Central memory CD8-positive, alpha-beta T cell (primary cell): ENCODE measurements at regions not wholly inside any gene's neighbourhood (a gene's known extent, or its start where the extent isn't known, plus 50 kb on each side); places are given as distances from the start of the nearest gene placed in this dataset.

Source experiments
- ATAC-seq: fragments of 150-1000 bp; cut with Tn5 transposase; replicated peaks from 2 replicates; pipeline ENCODE4 v1.10.0; 2022; ENCODE audit warnings: mild to moderate bottlenecking, moderate FRiP score, moderate number of reproducible peaks; ENCODE audit not compliant: poor library complexity, severe bottlenecking; ENCODE audit errors: extremely low read depth
- DNase-seq, 2 donors: peaks; one replicate each; pipeline ENCODE4 v3.0.0; 2021; ENCODE audit warnings: low spot score in 2 of 2
- H3K27ac Mint-ChIP-seq: one replicate; pipeline ENCODE4 v1.8.0; 2022; ENCODE audit warnings: low read depth, mild to moderate bottlenecking, moderate library complexity, mixed read lengths
- H3K27me3 Mint-ChIP-seq: one replicate; pipeline ENCODE4 v1.8.0; 2022; ENCODE audit warnings: mixed read lengths
- H3K36me3 Mint-ChIP-seq: one replicate; pipeline ENCODE4 v1.8.0; 2022; ENCODE audit warnings: mild to moderate bottlenecking, moderate library complexity, mixed read lengths; ENCODE audit not compliant: insufficient read depth
- H3K4me1 Mint-ChIP-seq: one replicate; pipeline ENCODE4 v1.8.0; 2022; ENCODE audit warnings: mixed read lengths
- H3K4me3 Mint-ChIP-seq: one replicate; pipeline ENCODE4 v1.8.0; 2022; ENCODE audit warnings: mild to moderate bottlenecking, moderate library complexity, mixed read lengths
- H3K9me3 Mint-ChIP-seq: one replicate; pipeline ENCODE4 v1.8.0; 2022; ENCODE audit warnings: mixed read lengths

DNA sequence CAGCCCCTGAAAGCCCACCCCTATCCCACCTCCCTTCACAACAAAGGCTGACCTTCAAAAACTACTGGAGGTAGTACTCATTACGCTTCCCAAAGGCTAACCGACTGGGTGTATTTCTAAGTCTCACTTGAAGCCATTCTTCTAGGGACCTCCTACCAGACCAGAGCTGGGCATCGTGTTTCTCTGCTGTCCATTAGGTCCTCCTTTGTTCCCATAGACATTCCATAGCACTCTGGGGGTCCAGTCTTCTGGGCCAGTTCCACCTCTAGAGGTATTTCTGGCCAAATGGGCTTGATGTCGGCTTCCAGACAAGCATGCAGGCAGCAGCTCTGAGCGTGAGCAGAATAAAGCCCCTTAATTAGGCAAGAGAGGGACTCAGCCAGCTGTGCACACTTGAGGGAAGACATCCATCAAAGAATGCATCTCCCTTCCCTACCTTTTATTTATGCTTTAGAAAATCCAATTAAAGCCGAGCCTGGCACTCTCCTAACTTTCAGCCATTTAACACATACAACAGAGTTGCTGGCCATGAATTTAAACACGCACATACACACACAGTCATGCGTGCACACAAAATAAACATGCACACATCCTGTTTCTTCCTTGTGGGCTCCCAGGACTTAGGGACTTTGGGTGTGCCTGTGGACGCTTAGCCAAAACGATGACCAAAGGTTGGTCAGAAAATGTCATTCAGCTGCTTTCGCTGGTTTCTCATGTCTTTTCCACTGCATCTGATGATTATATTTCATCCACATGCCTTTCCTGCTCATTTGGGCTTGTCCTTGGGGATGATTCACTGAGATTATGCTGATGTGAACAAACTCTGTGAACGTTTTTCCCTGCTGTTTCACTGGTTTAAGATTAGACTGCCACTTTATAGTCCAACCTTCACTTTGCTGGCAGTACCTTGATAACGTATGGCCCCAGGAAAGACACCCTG lies 362.0 kb upstream of the NFE2L3 start:
- no peaks in the 10 kb centered on the region for H3K9me3 Mint-ChIP-seq
- H3K27me3 Mint-ChIP-seq: peaks cover 64% of the 10 kb centered on the region
- no peak overlapping the region for H3K27ac Mint-ChIP-seq
- H3K36me3 Mint-ChIP-seq: no peaks in the 10 kb centered on the region
- H3K4me1 Mint-ChIP-seq: no peaks in the 10 kb centered on the region
- ATAC-seq (no peak), DNase-seq (no peak)
- H3K4me3 Mint-ChIP-seq: no peak overlapping the region

DNA sequence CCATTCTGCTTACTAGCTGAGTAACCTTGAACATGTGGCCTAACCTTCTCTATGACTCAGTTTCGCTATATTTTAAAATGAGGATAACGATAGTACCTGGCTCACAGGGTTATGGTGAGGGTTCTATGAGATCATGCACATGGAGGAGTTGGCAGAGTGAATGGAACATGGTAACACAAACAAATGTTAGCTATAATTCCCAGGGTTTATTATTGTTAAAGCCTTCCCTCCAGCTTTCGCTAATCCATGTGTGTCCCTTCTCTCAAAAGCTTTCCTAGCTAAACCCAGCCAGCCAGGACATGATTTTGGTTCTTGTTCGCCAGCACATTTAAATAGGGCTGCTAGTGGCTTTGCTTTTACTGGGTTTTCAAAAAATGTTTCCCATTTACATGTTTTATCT lies 361.0 kb upstream of the NFE2L3 start:
- Mint-ChIP-seq H3K9me3 (no peaks in the 10 kb centered on the region), H3K27me3 (peaks cover 58% of the 10 kb centered on the region), H3K4me3 (no peak overlapping the region), H3K27ac (no peak overlapping the region), H3K4me1 (no peaks in the 10 kb centered on the region), H3K36me3 (no peaks in the 10 kb centered on the region)
- ATAC-seq (no peak), DNase-seq (no peak)

DNA sequence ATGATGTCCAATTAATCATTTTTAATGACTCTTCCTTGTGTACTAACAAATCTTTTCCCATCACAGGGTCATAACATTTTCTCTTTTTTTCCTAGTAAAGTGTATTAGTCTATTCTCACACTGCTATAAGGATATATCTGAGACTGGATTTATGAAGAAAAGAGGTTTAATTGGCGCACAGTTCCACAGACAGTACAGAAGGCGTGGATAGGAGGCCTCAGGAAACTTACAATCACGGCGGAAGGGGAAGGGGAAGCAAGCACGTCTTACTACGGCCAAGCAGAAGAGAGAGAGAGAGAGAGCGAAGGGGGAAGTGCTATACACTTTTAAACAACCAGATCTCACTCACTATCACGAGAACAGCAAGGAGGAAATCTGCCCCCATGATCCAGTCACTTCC lies 359.4 kb upstream of the NFE2L3 start:
- peaks cover 56% of the 10 kb centered on the region for H3K27me3 Mint-ChIP-seq
- no peaks in the 10 kb centered on the region for H3K9me3 Mint-ChIP-seq
- H3K36me3 Mint-ChIP-seq: no peaks in the 10 kb centered on the region
- ATAC-seq (no peak), DNase-seq (no peak)
- H3K4me3 Mint-ChIP-seq: no peak overlapping the region
- no peak overlapping the region for H3K27ac Mint-ChIP-seq
- no peaks in the 10 kb centered on the region for H3K4me1 Mint-ChIP-seq

DNA sequence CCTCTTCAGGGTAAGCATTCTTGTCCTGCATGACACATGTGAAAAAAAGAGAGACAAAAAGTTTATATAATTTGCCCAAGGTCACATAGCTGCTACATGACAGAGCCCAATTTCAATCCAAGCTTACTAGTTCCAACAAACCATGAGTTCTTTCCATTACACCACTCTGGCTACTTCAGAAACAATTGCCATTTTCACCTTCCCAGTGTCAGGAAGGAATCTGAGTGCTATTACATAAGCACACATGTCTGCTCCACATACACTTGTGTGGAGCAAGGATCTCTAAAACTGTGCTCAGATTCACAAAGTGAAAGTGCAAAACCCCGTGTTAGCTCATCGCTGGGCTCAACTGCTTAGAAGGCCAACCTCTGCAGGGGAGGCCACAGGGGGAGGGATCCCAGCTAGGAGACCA lies 356.2 kb upstream of the NFE2L3 start:
- ATAC-seq (no peak), DNase-seq (no peak)
- H3K4me1 Mint-ChIP-seq: no peaks in the 10 kb centered on the region
- no peak overlapping the region for H3K4me3 Mint-ChIP-seq
- no peak overlapping the region for H3K27ac Mint-ChIP-seq
- H3K27me3 Mint-ChIP-seq: peaks cover 56% of the 10 kb centered on the region
- H3K36me3 Mint-ChIP-seq: no peaks in the 10 kb centered on the region
- H3K9me3 Mint-ChIP-seq: no peaks in the 10 kb centered on the region

DNA sequence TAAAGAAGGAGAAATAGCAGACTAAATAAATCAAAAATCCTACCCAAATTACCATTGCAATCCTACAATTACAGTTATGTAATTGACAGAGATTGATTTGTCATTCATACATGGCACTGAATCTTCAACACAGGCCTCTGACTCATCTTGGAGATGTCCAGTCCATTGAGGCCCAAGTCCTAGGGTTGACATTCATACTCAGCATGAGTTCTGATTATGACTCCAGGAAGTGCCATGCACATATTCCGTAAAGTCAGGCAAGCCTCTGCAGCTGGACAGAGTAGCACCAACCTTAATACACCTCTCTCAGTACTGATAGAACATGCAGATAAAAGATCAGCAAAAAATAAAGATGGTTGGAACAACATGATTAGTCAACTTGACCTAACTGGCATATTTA lies 353.7 kb upstream of the NFE2L3 start:
- Mint-ChIP-seq H3K27me3 (peaks cover 58% of the 10 kb centered on the region), H3K27ac (no peak overlapping the region), H3K4me1 (no peaks in the 10 kb centered on the region), H3K9me3 (no peaks in the 10 kb centered on the region), H3K4me3 (no peak overlapping the region), H3K36me3 (no peaks in the 10 kb centered on the region)
- no peak for DNase-seq
- no peak for ATAC-seq

DNA sequence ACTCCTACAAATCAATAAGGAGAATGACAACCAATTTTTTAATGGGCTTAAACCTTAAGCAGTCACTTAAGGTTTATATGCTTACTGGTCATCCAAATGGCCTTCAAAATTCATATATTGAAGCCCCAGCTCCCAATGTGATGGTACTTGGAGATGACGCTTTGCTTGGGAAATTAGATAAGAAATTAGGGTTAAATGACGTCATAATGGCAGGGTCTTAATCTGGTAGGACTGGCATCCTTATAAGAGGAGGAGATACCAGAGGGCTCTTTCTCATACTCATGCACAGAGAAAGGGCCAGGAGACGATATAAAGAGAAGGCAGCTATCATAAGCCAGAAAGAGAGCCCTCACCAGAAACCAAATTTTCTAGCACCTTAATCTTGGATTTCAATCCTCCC lies 350.8 kb upstream of the NFE2L3 start:
- peaks cover 2% of the 10 kb centered on the region for H3K36me3 Mint-ChIP-seq
- H3K9me3 Mint-ChIP-seq: no peaks in the 10 kb centered on the region
- H3K27me3 Mint-ChIP-seq: peaks cover 62% of the 10 kb centered on the region
- H3K4me1 Mint-ChIP-seq: no peaks in the 10 kb centered on the region
- DNase-seq: no peak
- no peak overlapping the region for H3K27ac Mint-ChIP-seq
- ATAC-seq: no peak
- H3K4me3 Mint-ChIP-seq: no peak overlapping the region

DNA sequence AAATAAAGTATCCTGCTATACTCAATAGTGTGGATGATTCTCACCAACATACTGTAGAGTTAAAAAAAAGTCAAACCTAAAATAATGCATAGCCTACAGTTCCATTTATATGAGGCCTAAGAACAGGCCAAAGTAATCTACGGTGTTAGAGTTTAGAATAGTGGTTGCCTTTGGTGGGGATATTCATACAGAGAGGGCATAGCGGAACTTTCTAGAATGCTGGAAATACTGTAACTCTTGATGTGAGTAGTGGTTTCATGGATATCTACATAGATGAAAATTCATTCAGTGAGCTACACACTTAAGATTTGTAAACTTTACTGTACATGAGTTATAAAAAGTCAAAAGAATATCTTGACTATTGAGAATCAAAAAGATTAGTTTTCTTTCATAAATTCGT lies 349.9 kb upstream of the NFE2L3 start:
- no peak overlapping the region for H3K4me3 Mint-ChIP-seq
- H3K27ac Mint-ChIP-seq: no peak overlapping the region
- H3K27me3 Mint-ChIP-seq: peaks cover 67% of the 10 kb centered on the region
- DNase-seq (no peak), ATAC-seq (no peak)
- no peaks in the 10 kb centered on the region for H3K4me1 Mint-ChIP-seq
- no peaks in the 10 kb centered on the region for H3K9me3 Mint-ChIP-seq
- H3K36me3 Mint-ChIP-seq: peaks cover 2% of the 10 kb centered on the region

DNA sequence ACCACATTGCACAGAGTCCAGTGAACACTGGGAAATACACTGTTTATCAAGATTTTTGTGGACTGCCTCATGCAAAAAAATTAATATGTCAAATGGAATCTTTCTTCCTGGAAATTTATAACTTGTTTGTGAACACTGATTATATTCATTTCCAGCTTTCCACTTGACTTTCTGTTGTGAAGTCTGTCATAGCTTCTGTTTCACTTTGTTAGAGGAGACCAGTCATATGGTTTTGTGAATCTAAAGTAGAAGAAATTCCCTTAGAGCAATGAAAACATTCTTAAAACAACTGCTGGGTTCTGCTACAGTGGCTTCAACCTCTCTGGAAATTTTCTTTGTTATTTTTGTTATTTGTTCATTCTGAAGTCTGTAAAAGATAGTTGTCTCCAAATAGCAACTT lies 349.5 kb upstream of the NFE2L3 start:
- ATAC-seq: no peak
- peaks cover 2% of the 10 kb centered on the region for H3K36me3 Mint-ChIP-seq
- no peaks in the 10 kb centered on the region for H3K4me1 Mint-ChIP-seq

DNA sequence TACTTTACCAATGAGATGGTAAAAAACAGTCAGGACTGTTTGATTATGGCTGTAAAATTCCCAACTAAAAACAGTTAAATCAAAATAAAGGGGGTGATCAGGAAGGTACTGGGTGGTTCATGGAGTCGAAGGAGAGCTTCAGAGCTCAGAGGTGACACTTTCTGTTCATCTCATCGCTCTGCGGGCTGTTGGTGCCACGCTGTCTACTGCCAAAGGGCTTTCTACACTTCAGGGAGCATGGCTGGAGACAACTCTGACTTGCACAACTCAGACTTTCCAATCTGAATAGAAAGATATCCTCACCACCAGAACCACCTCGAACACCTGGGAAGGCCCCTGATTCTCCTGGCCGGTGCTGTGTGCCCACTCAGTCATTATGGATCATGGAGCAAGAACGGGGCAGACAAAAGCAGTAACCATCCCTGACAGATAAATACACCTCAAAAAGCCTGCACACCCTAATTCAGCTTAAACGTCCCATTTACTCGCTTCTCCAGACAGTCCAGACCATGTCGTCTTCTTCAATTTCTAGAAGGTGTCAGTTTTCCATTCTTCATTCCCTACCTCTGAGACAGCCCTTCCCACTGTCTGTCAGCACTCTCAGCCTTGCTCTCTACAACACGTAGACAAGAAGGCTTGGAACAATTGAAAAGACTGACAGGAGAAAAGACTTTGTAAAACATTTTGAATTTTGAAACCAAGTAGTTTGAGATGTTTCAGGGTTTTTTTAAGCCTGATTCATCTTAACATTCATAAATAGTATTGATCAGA lies 348.7 kb upstream of the NFE2L3 start:
- H3K27me3 Mint-ChIP-seq: peaks cover 61% of the 10 kb centered on the region
- H3K4me1 Mint-ChIP-seq: no peaks in the 10 kb centered on the region
- no peak overlapping the region for H3K27ac Mint-ChIP-seq
- H3K4me3 Mint-ChIP-seq: no peak overlapping the region
- ATAC-seq (no peak), DNase-seq (no peak)
- peaks cover 2% of the 10 kb centered on the region for H3K36me3 Mint-ChIP-seq
- no peaks in the 10 kb centered on the region for H3K9me3 Mint-ChIP-seq

More for the DNA sequence above, 349.5 kb upstream of the NFE2L3 start:
- DNase-seq: no peak
- Mint-ChIP-seq H3K27ac (no peak overlapping the region), H3K9me3 (no peaks in the 10 kb centered on the region), H3K4me3 (no peak overlapping the region), H3K27me3 (peaks cover 63% of the 10 kb centered on the region)

DNA sequence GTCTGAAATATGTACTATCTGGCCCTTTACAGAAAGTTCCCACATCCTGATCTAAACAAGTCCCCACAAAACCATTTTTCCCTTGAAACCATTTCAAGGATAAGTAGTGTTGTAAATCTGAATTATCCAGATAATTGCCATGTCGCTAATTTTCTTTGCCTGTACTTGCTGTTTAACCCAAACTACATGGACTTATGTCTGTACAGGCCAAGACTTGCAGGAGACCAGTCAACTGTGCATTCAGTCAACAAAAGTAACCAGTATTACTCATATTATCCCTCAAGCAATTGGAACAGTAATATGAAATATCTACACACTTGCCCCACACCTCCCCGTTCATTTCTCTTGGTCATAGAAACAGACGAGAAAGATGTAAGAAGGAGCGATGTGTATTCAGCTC lies 347.8 kb upstream of the NFE2L3 start:
- H3K27ac Mint-ChIP-seq: no peak overlapping the region
- H3K4me1 Mint-ChIP-seq: no peaks in the 10 kb centered on the region
- DNase-seq: no peak
- H3K9me3 Mint-ChIP-seq: no peaks in the 10 kb centered on the region
- peaks cover 2% of the 10 kb centered on the region for H3K36me3 Mint-ChIP-seq
- H3K4me3 Mint-ChIP-seq: no peak overlapping the region
- peaks cover 61% of the 10 kb centered on the region for H3K27me3 Mint-ChIP-seq
- no peak for ATAC-seq

DNA sequence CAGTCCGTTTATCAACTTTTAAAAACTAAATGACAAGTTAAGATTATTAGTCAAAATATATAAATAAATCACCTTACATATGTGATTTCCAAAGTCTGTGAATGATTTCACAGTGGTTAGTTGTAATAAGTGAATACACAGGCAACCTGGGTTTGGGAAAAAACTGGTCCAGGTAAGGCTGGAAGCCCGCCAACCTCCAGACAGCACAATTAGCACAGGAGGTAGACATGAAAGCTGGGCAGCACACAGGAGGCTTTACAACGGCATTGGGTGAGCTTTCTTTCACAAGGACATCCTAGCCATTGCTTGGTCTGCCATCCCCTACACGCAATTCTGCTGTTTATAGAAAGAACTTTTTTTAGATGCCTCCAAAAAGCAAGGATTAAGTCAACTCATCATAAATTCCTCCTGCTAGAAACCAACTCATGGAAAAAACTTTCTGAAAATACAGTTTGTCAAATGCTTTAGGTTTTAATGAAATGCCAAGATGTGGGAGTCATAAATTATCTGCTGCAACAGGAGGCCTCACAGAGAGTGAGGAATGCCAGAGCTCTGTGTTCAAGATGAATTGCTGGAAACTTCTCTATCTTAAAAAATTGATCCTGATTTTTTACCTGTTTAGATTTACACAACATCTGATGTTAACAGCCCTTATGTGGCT lies 346.8 kb upstream of the NFE2L3 start:
- H3K9me3 Mint-ChIP-seq: no peaks in the 10 kb centered on the region
- ATAC-seq (no peak), DNase-seq (no peak)
- H3K27ac Mint-ChIP-seq: no peak overlapping the region
- peaks cover 65% of the 10 kb centered on the region for H3K27me3 Mint-ChIP-seq
- peaks cover 2% of the 10 kb centered on the region for H3K36me3 Mint-ChIP-seq
- no peak overlapping the region for H3K4me3 Mint-ChIP-seq
- no peaks in the 10 kb centered on the region for H3K4me1 Mint-ChIP-seq

DNA sequence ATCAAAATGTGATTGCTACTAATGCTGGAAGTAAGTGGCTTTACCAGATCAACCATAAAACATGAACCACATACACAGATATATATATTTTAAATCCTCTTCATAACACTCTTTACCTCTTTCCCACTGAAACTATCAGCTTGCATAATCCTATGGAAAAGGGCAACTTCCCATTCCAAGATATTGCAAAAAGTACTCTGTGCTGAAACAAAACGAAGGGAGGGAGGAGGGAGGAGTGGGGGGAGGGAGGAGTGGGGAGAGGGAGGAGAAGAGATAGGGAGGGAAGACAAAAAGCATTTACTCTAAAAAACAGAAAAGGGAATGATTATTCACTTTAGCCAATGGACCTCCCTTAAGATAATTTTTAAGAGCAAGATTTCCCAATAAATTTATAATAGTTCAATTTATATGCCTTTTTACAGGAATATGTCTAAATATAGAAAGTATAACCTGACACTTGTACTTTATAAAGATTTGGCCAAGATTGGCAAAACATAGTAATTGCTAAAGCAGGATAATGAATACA lies 344.8 kb upstream of the NFE2L3 start:
- no peaks in the 10 kb centered on the region for H3K9me3 Mint-ChIP-seq
- H3K4me3 Mint-ChIP-seq: no peak overlapping the region
- no peak for DNase-seq
- H3K27ac Mint-ChIP-seq: no peak overlapping the region
- ATAC-seq: no peak
- peaks cover 2% of the 10 kb centered on the region for H3K36me3 Mint-ChIP-seq
- no peaks in the 10 kb centered on the region for H3K4me1 Mint-ChIP-seq
- peaks cover 63% of the 10 kb centered on the region for H3K27me3 Mint-ChIP-seq
